Esophagus squamous epithelium (tissue), 4 donors: ENCODE measurements at regions not wholly inside any gene's neighbourhood (a gene's known extent, or its start where the extent isn't known, plus 50 kb on each side); places are given as distances from the start of the nearest gene placed in this dataset.

Experiments
- CTCF ChIP-seq, 6 experiments: fragments of 450-650 bp in 4 of 6; fragments of 200-600 bp in 2 of 6; sonication (generic) in 2 of 6; IDR thresholded peaks; one replicate each; pipeline ENCODE4 v1.5.1; 2016 to 2019; ENCODE audit warnings: antibody characterized with exemption in 6 of 6, mild to moderate bottlenecking in 4 of 6, moderate library complexity in 4 of 6
- POLR2A ChIP-seq, 4 donors: fragments of 450-650 bp; IDR thresholded peaks; one replicate each; pipeline ENCODE4 v1.6.1; 2017; ENCODE audit warnings: antibody characterized with exemption in 4 of 4, mild to moderate bottlenecking in 4 of 4, moderate library complexity in 3 of 4

GRCh38 chr14:103194256-103195045, 71.2 kb downstream of the TNFAIP2 start:
- TF ChIP-seq CTCF (IDR thresholded peaks at IDR 0.05) (no peak), POLR2A (IDR thresholded peaks at IDR 0.05) (no peak)
